Neutrophil (primary cell): ENCODE measurements at regions not wholly inside any gene's neighbourhood (a gene's known extent, or its start where the extent isn't known, plus 50 kb on each side); places are given as distances from the start of the nearest gene placed in this dataset.

Experiments
- H3K27ac ChIP-seq: fragments of 200-600 bp; sonication (generic); 2 replicates; pipeline ENCODE4 v1.5.1; 2016; ENCODE audit warnings: mild to moderate bottlenecking, moderate library complexity
- H3K27me3 ChIP-seq: fragments of 200-600 bp; sonication (generic); 2 replicates; pipeline ENCODE4 v1.6.0; 2016; ENCODE audit warnings: mild to moderate bottlenecking
- H3K36me3 ChIP-seq: fragments of 200-600 bp; sonication (generic); 2 replicates; pipeline ENCODE4 v1.5.1; 2017
- H3K4me1 ChIP-seq, 2 experiments: fragments of 200-600 bp in 1 of 2; sonication (generic) in 1 of 2; 1 replicate in 1 of 2; 2 replicates in 1 of 2; pipeline versions ENCODE4 v1.5.1 to v1.6.1; 2013 to 2016; ENCODE audit warnings: low read depth in 1 of 2, low read length in 1 of 2, mild to moderate bottlenecking in 1 of 2, moderate library complexity in 1 of 2; ENCODE audit not compliant: control insufficient read depth in 1 of 2, insufficient read depth in 1 of 2
- H3K4me3 ChIP-seq, 2 experiments: fragments of 200-600 bp in 1 of 2; sonication (generic) in 1 of 2; 1 replicate in 1 of 2; 2 replicates in 1 of 2; pipeline ENCODE4 v1.5.1; 2013 to 2016; ENCODE audit warnings: low read depth in 1 of 2, low read length in 1 of 2, mild to moderate bottlenecking in 1 of 2, moderate library complexity in 1 of 2
- H3K9me3 ChIP-seq: fragments of 200-600 bp; sonication (generic); 2 replicates; pipeline ENCODE4 v1.5.1; 2016
- TF ChIP-seq, protein P1 (sequence below): fragments of 200-600 bp; sonication (generic); IDR thresholded peaks from 2 replicates; pipeline ENCODE4 v1.5.1; 2016; ENCODE audit warnings: antibody characterized with exemption

- Histone ChIP-seq H3K27me3 (no peaks in the 10 kb centered on the region), H3K9me3 (no peaks in the 10 kb centered on the region), H3K36me3 (no peaks in the 10 kb centered on the region), H3K27ac (no peak overlapping the region), H3K4me1 (no peaks in the 10 kb centered on the region), H3K4me3 (no peak overlapping the region)
- TF ChIP-seq, protein P1, sequence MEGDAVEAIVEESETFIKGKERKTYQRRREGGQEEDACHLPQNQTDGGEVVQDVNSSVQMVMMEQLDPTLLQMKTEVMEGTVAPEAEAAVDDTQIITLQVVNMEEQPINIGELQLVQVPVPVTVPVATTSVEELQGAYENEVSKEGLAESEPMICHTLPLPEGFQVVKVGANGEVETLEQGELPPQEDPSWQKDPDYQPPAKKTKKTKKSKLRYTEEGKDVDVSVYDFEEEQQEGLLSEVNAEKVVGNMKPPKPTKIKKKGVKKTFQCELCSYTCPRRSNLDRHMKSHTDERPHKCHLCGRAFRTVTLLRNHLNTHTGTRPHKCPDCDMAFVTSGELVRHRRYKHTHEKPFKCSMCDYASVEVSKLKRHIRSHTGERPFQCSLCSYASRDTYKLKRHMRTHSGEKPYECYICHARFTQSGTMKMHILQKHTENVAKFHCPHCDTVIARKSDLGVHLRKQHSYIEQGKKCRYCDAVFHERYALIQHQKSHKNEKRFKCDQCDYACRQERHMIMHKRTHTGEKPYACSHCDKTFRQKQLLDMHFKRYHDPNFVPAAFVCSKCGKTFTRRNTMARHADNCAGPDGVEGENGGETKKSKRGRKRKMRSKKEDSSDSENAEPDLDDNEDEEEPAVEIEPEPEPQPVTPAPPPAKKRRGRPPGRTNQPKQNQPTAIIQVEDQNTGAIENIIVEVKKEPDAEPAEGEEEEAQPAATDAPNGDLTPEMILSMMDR: no peak
Observed at GRCh38 chr2:78202366-78202765, 680.2 kb upstream of the LRRTM4 start.

DNA sequence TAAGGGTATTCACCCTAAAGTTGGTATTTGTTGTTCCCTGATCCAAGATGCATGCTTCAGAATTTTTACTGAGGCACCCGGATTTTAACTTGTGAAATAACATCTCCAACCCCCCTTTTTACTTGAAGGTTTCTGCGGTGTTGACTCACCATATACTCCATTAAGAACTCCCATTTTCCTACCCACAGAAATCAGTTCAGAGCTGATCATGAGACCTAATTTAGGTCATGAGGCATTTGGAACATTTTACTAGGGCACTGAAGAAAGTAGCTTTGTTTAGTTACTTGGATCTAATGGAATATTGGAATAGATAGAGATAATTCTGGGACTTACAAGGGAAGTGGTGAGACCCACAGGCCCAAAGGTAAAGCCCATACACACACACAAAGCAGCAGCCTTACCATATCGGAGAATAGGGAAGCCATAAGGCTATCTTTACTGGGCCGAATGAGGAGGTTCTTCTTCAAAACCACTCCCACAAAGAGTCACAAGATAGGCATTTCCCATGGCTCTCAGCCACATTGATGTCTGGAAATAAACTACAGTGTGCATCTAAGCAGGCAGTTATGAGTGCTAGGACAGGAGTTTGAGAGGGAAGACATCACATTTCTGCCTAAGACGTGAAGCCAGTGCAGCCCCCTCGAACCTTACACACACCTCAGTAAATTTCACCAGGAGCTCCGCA, 681.0 kb upstream of the LRRTM4 start:
- Histone ChIP-seq H3K9me3 (no peaks in the 10 kb centered on the region), H3K27me3 (no peaks in the 10 kb centered on the region), H3K4me3 (no peak overlapping the region), H3K4me1 (no peaks in the 10 kb centered on the region), H3K27ac (no peak overlapping the region), H3K36me3 (no peaks in the 10 kb centered on the region)
- TF ChIP-seq, protein P1: no peak

DNA sequence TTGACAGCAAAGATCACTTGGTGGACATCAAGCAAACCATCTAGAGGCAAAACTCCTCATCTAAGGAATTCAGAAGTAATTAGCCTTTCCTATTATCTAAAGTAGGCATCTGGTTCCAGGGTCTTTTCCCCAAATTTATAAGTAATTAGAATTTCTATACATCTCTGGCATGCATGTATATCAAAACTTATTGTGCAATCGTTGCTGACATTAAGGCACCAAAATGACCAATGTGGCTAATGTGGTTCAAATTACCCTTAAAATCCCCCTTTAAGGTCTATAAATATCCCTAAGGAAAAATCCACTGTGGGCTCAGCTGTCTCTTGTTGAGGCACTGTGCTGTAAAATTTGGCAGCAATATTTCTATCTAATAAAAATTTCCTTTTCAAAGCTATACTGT, 695.9 kb upstream of the LRRTM4 start:
- no peak overlapping the region for H3K27ac ChIP-seq
- no peaks in the 10 kb centered on the region for H3K36me3 ChIP-seq
- H3K4me1 ChIP-seq: no peaks in the 10 kb centered on the region
- H3K4me3 ChIP-seq: no peak overlapping the region
- TF ChIP-seq, protein P1: no peak
- H3K27me3 ChIP-seq: no peaks in the 10 kb centered on the region
- H3K9me3 ChIP-seq: no peaks in the 10 kb centered on the region

DNA sequence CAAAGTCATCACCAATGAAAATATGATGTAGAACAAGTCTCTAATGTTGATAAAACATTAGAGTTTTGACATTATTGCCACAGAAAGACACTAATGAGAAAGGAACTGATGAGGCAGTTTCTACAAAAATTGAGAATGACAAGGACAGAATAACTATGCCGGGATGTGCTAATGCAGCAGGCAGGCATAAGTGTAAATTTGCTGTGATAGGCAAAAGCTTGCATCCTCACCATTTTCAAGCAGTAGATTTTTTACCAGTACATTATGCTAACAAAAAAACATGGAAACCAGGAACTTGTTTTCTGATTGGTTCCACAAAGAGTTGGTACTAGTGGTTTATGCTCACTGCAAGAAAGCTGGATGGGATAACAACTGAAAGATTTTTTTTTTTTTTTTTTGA, 715.5 kb upstream of the LRRTM4 start:
- Histone ChIP-seq H3K36me3 (no peaks in the 10 kb centered on the region), H3K4me1 (no peaks in the 10 kb centered on the region), H3K4me3 (no peak overlapping the region), H3K9me3 (no peaks in the 10 kb centered on the region), H3K27me3 (no peaks in the 10 kb centered on the region), H3K27ac (no peak overlapping the region)
- TF ChIP-seq, protein P1: no peak

GRCh38 chr2:78245394-78246135, 723.4 kb upstream of the LRRTM4 start:
- Histone ChIP-seq H3K36me3 (no peaks in the 10 kb centered on the region), H3K4me1 (no peaks in the 10 kb centered on the region), H3K27me3 (no peaks in the 10 kb centered on the region), H3K27ac (no peak overlapping the region), H3K9me3 (no peaks in the 10 kb centered on the region), H3K4me3 (no peak overlapping the region)
- TF ChIP-seq, protein P1: no peak
